NCI-H1105 (cell line): ENCODE measurements at regions not wholly inside any gene's neighbourhood (a gene's known extent, or its start where the extent isn't known, plus 50 kb on each side); places are given as distances from the start of the nearest gene placed in this dataset.

Source experiments
- DNase-seq: peaks from one replicate; lab custom pipeline; 2025; lab: John Stamatoyannopoulos, UW

DNA sequence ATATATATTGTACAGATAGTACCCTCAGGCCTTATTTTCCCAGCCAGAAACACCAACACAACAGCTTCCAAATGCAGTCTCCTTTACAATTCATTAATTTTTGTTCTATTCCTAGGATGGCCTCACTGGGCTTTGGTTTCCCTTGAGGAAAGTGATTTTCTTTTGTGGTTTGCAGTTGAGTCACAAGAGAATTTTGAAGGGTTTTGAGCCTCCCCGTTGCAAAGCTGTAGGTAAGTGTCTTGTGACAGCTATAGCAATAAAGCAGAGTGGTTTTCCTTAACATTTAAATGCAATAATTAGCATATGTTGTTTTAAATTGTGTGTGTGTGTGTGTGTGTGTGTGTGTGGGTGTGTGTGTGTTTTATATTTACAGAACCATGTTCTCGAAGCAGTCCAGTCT lies 54.1 kb upstream of the WDR17 start:
- DNase-seq, result no peak

DNA sequence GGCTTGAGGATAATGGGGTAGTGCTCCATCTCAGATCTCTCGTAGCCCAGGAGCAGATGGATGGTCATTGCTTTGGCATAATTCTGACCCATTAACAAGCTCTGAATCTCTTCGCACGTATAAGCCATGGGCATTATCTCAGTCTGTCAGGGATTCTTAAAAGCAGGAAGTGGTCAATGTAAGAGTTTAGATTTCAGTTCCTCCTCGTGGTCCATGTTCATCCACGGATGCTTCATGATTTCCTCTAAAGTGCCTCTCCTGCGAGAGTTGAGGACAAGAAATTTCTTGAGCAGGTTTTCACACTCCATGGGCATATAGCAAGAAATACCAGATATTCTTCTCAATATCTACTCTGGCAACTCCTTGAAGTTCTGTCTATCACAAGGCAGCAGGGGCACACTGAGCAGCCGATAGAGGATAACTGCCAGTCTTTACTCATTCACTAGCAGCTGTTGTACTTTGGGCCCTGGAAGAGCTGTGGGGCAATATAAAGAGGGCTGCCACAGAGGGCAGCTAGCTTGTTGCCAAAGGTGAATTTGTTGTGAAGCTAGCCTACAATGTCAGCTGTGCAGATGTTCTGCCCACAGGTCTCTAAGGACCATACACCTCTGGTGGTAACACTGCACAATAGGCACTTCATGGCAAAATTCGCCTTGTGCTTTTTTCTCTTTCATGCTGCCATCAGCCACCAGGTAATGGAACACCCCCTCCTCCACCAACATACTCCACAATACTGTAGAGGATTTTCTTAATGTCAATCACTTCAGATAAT lies 52.0 kb upstream of the WDR17 start:
- no peak for DNase-seq

DNA sequence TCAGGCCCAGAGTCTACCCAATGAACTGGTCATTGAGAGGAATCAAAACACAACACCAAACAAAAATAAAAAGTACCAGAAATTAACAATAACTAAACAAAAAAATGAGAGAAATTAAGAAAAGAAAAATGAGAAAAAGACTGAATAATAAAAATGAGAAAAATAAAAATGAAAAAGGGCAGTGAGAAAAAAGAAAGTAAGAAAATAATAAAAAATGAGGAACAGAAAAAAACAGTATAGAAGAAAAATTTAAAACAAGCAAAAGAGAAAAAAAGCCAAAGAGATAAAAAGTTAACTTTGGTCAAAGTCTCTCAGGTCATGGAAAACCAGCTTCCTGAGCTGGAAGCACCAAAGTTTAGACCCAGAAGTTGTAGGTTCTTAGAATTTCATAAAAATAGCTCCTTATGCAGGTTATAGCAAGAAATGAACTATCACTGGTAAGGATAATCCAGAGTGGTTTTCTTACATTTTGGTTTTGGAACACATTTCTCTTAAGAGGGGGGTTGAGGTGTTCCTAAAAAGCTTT lies 51.0 kb upstream of the WDR17 start:
- no peak for DNase-seq
